GM12873 (cell line): ENCODE measurements at regions not wholly inside any gene's neighbourhood (a gene's known extent, or its start where the extent isn't known, plus 50 kb on each side); places are given as distances from the start of the nearest gene placed in this dataset.

ENCODE experiments used
- CTCF ChIP-seq: IDR thresholded peaks from 2 replicates; pipeline ENCODE4 v1.5.1; 2012; ENCODE audit warnings: low read depth, mild to moderate bottlenecking, moderate library complexity, low read length, control low read depth; ENCODE audit not compliant: insufficient read depth; ENCODE audit errors: missing control alignments

- no peak for TF ChIP-seq CTCF
Measured at GRCh38 chr17:73694491-73694890, 50.2 kb upstream of the SDK2 start.

DNA sequence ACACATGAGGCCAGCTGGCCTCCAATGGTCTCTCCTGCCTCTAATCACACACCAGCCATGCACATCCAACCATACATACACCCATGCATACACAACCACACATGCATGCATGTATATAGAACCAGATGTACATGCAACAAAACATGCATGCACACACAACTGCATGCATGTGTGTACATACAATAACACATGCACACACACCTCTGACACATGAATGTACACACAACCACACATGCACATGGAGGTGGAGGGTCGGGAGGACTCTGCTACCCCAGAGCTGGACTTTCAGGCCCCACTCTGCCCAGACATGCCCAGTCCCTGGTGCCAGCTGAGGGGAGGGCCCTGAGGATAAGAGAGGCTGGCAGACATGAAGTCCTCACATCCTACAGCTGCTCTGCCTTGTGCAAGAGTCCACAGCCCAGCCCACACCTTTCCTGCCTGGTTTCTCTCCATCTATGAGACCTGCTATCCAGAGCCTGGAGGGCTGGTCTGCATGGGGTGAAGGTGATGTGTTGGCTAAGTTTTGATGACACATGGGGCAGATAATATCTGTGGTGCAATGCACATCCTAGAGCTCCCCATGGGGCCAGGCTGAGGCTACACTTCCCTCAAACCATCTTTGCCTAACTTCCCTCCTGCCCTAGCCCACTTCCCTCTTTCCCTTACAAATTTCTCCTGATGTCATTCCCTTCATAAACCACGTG lies 50.9 kb upstream of the SDK2 start:
- TF ChIP-seq CTCF: no peak

DNA sequence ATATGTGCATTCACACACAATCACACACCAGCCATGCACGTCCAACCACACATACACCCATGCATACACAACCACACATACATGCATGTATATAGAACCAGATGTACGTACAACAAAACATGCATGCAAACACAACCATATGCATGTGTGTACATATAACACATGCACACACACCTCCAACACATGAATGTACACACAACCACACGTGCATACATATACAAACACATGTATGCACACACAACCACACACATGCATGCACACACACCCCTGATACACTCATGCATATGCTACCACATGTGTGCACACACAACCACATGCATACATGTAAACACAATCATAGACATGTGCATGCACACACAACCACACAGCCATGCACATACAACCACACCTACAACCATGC lies 52.0 kb upstream of the SDK2 start:
- no peak for TF ChIP-seq CTCF

DNA sequence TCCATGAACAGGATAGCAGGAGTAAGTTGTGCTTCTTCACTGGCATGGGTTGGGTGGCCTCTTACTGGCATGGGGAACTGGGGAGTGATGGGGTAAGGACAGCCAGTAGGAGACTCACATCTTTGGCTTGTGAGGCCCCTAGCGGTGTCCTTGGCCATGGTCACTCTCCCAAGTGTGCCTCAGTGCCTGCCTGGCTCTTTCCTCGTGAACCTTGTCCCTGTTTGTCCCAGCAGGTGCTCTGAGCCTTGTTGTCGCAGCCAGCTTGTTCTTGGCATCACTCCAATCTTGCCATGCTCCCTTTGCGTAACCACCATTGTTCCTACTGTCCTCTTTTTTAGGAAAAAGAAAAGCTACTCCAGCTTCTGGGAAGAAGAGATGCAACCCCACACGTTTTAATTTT lies 53.6 kb upstream of the SDK2 start:
- peak; percentile 21 for TF ChIP-seq CTCF

- TF ChIP-seq CTCF: no peak
Measured at GRCh38 chr17:73698966-73699365, 54.7 kb upstream of the SDK2 start.

GRCh38 chr17:73701701-73702100 lies 57.5 kb upstream of the SDK2 start:
- TF ChIP-seq CTCF: no peak

DNA sequence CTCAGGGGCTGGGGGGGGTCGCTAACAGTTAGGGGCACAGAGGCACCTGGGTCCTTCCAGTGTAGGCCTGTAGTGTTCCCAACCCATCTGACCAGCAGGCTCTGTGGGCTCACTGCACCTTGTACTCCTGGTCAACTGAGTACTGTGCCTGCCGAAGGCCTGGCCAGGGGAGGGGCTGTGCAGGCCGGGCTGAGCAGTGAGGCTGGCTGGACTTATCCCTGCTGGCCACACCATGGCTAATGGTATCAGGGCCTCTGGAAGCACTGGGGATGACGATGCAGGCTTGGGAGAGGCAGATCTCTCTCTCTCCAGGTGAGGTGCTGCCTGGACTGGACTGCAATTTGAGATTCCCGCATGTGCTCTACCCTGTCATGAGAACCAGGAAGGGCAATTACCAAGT lies 58.9 kb upstream of the SDK2 start:
- TF ChIP-seq CTCF: no peak

DNA sequence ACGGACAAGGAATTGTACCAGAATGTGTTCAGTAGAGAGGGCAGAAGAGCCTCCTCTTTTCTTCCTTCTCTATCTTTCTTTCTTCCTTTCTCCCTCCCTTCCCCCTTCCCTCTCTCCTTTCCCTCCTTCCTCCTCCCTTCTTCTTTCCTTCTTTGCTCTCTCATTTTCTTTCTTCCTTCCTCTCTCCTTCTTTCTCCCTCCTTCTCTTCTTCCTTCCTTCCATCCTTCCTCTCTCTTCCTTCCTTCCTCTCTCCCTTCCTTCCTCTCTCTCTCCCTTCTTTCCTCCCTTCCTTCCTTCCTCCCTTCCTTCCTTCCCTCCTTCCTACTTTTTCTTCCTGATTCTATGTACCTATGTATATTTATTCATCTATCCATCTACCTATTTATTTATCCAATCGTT lies 59.7 kb upstream of the SDK2 start:
- no peak for TF ChIP-seq CTCF
